SK-N-MC (cell line): ENCODE measurements at regions not wholly inside any gene's neighbourhood (a gene's known extent, or its start where the extent isn't known, plus 50 kb on each side); places are given as distances from the start of the nearest gene placed in this dataset.

Experiments
- EZH2 ChIP-seq: fragments of 200-600 bp; sonication (generic); IDR thresholded peaks from one replicate; pipeline ENCODE4 v1.6.1; 2017; ENCODE audit warnings: antibody characterized with exemption
- POLR2AphosphoS5 ChIP-seq: IDR thresholded peaks from 2 replicates; pipeline ENCODE4 v1.6.1; 2012; ENCODE audit warnings: mild to moderate bottlenecking, low read depth, low read length, borderline replicate concordance

GRCh38 chr16:75916451-75916850 is 190.2 kb upstream of the CPHXL start:
- TF ChIP-seq EZH2 (no peak), POLR2AphosphoS5 (no peak)
